HG03521 (cell line): ENCODE measurements at regions not wholly inside any gene's neighbourhood (a gene's known extent, or its start where the extent isn't known, plus 50 kb on each side); places are given as distances from the start of the nearest gene placed in this dataset.

Experiments
- ATAC-seq: cut with Tn5 transposase; IDR thresholded peaks from one replicate; pipeline ENCODE4 v1.9.1; 2021; ENCODE audit warnings: mild to moderate bottlenecking, moderate library complexity; ENCODE audit not compliant: unreplicated experiment

DNA sequence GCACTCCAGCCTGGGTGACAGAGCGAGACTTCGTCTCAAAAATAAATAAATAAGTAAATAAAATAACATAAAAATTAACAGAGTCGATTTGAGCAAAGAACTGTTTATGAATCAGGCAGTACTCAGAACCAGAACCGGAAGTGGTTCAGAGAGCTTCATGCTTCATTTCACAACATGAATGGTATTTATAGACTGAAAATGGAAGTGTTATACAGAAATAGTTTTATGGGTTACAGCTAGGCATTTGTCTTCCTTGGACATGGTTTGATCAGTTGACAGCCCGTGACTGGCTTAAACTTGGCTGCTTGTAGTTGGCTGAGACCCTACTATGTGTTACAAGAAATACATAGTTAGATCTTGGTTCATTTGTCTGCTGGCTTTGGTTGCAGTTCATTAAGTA lies 216.0 kb upstream of the MCTP2 start:
- no peak for ATAC-seq

DNA sequence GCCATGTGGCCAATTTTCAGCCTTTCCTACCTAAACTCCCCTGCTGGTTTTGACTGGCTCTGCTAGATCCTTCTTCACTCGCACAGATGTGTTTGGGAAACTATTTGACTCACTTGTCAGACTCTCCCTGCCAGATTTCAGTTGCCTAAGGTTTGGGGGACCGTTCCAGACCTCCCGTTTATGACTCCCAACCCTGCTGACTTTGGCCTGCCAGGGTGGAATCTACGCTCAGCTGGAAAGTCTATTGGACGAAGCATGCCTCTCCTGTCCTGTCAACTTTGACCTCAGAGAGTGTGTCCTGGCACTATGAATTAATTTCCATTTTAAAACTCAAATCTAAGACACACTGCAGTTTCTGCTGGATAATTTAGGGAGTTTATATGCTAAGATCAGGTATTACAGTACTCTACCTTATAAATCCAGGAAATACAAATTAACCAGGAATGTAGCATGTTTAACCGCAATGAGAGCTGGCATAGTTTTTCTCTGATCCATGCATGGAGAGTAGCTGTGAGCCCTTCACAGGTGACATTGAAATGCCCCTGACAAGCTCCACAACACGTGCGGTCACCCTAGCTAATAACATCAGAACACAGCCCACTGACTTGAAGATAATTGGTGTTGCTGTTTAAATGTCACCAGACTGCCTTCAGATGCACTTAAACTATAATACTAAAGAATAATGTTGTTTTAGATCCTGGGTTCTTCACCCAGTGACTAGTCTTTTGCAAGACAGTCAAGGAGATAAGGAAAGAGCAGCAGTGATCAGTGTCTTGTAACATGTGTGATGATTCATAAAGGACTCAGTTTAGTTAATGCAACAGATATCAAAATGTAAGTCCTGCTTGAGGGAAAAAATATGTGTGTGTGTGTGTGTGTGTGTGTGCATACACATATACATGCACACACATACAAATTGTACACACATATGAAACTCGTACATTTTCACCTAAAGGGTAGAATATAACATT lies 223.0 kb upstream of the MCTP2 start:
- no peak for ATAC-seq

GRCh38 chr15:94004697-94005096 lies 226.7 kb upstream of the MCTP2 start:
- ATAC-seq = no peak

DNA sequence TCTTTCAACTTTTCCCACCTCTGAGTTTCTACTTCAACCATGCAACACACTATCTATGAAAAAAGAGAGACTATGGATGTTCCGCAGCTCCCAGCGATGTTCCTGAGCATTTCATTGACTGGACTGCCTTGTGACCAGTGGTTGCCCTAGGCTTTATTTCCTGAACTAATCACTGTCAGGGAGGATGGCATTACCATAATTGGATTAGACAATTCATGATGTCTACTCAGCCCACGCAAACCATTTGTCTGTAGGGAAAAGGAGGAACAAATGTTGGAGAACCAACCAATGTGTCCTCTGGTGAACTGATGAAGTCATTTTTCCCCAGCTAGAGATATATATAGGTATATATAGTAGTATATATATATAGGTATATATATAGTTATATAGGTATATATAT lies 229.3 kb upstream of the MCTP2 start:
- ATAC-seq = no peak

GRCh38 chr15:94001255-94001801 lies 230.0 kb upstream of the MCTP2 start:
- no peak for ATAC-seq

DNA sequence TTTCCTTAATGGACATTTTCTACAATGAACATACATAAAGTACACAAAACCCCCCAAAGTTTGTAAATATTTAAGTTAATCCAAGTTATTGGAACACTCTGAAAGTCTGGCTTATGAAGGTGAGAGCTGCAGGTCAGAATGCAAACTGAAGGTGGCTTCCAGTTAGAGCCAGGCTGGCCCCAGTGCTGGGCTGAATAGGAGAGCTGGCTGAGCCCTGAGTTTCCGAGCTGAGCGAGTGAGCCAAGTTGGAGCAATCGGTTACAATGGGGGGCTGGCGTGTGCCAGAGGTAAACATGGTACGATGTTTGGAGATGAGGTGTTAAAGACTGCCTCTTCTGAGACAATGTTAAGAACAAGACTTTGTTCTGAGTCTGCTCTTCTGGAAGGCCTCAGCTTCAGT lies 230.8 kb upstream of the MCTP2 start:
- ATAC-seq = no peak

DNA sequence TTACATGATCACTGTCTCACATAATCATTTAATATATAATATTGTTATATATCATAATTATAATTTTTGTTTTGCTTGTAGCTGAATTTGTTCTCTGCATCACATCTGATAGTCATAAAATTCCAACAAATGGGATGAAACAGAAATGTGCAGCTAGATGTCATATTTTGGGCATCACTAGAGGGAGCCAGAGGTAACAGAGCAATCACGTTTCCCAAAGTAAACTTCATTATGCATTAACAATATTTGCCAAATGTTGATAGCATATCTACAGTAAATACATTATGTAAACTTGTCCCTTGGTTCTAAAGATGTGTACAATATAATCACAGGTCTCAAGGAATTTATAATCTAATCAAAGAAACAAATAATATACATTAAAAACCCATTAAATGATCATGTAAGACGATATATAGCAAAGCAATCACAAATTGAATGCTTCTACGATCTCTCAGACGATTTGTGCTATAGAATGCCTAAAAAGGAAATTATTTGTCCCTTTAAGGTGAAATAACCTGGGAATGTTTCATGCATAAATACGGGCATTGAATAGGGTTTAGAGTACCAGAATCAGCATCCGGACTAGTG lies 234.2 kb upstream of the MCTP2 start:
- ATAC-seq = no peak

DNA sequence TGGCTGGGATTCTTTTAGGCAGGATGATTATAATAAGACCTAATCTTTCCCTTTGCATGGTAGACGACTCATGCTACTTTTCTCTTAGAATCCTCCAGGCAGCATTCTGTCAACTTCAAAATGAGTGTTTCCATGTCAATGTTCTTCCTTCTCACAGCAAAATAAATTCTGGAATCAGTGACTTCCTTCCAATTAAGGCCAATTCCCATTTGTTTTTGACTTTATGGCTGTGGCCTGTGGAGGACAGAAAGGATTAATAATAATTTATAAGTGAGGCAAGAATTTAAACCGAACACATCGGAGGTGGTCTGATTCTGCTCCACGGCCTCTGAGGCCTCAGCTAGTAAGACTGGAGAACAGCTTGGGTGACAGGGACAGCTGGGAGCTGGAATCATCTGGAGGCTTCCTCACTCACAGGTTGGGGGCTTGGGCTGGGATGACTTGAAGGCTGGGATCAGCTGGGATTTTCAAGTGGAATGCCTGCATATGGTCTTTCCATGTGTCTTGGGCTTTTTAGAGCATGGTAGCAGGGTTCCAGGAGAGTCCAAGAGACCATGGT lies 241.8 kb upstream of the MCTP2 start:
- no peak for ATAC-seq

DNA sequence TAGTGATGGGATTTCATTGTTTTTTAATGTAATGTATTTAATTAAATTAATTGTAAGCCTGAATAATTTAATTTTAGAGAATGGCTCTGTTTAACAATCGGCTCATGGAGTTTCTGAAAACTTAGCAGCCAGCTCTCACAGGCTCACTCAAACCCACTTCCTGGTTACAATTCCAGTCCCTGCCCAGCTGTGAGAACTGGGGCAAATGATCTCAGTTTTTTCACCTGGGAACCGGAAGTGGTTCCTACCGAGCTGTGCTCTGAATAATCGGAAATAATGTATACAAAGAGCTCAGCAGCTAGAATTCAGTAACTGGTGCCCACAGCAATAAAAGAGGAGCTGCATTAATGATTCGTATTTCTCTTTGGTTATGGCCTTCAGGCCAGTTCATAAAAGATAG lies 244.3 kb upstream of the MCTP2 start:
- no peak for ATAC-seq

DNA sequence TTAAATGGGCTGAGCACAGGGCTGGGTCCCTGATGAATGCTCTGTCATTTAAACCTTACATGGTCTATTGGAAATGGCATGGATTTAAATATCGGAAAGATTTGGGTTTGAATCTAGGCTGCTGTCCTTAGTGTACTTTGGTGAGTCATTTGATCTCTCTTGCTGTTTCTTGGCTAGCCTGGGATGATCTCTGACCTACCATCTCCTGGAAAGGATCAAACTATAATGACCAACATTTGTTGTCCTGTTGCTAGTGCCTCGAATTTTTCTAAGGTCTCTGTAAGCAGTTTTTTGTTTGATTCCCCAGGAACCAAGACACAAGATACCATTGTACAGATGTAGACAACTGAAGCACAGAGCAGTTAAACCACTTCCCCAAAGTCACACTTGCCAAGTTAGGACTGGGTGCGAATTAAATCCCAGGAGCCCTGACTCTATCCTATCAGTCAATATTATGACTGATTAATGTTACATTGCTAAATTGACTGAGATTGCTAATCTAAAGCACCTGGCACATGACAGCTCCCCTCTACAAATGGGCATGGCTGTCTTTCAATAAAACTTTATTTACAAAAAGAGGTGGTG lies 244.9 kb upstream of the MCTP2 start:
- no peak for ATAC-seq

- no peak for ATAC-seq
Observed at GRCh38 chr15:93985925-93986324, 245.4 kb upstream of the MCTP2 start.

DNA sequence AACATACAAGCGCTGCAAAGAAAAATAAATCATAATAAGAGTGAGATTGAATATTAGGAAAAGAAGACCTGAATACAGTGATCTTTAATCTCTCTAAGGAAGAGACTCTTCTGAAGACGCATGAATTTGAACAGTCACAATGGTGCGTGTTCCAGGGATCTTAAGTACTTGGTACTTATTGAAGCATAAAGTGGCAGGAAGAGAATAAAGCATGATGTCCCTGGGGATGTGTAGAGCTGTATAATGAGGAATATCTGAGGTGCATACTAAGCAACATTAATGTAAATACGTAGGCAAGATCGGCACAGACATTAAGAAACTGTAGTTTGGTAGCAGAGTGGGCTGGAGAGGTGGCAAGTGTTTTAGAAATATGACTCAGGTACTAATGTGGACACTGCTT lies 246.2 kb upstream of the MCTP2 start:
- no peak for ATAC-seq

DNA sequence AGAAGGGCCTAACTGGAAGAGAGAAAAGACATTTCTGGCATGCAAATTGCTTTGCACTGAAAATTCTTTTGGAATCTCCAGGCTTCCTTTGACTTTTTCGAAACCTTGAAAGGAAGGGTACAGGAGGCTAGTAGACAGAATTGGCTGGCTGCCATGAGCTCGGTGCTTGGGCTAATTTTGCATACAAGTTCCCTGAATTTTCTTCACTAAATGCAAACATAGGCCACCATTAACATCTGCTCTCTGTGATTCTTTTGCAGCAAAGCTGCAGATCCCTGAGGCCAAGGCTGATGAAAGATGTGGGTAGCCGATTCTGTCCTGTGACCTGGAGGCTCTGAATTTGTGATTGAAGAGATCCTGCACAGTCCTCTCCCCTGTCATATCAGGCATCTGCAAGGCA lies 247.8 kb upstream of the MCTP2 start:
- no peak for ATAC-seq

GRCh38 chr15:93982226-93982727 lies 249.1 kb upstream of the MCTP2 start:
- no peak for ATAC-seq

GRCh38 chr15:93981706-93982105 lies 249.7 kb upstream of the MCTP2 start:
- no peak for ATAC-seq

- ATAC-seq = no peak
Observed at GRCh38 chr15:93980261-93980911, 251.0 kb upstream of the MCTP2 start.

DNA sequence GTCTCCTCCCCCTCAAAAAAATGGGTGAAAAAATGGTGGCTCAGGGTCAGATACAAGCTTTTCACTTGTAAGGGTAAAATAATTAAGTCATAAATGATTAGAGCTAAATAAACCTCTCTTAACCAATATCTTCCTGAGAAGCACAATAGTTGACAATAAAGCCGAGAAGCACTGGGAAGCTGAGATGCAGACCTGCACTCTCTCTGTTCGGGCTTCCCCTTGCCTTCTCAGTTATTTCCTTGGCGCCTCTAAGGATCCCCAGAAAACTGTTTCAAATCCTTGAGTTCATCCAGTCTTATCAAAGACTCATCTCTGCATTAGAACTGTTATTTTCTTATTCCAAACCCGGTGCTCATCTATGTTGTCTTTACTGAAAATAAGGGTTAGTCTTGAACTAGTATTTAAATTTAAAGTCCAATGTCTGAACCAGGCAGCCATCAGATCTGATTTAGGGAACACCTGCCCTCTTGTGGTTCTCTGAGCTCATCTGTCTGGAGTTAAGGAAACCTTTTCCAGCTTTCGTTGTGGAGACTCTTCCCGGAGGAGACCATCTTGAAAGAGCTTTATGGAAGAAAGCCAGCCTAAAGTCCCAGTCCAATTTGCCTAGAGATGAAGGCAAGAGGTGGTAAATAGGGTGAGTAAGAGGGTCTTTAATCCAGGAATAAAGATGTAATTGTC lies 256.4 kb upstream of the MCTP2 start:
- no peak for ATAC-seq

DNA sequence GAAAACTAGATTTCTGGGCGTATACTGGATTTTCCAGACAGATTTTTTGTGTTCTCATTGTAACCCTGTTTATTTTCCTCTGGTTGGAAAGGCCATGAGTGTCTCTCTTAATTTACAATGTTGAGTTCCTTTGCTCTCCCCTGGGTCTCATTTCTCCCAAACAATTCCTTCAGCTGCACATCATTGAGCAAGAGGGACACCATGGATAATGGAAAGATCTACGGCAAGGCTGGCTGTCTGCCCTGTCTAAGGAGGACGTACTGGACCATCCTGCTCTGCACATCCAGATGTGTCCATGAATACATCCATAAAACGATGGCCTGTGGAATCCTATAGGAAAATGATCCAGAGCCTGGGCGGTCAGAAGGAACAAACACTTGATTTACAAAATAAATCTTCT lies 258.1 kb upstream of the MCTP2 start:
- no peak for ATAC-seq

- ATAC-seq = no peak
Observed at GRCh38 chr15:93968773-93969172, 262.6 kb upstream of the MCTP2 start.

DNA sequence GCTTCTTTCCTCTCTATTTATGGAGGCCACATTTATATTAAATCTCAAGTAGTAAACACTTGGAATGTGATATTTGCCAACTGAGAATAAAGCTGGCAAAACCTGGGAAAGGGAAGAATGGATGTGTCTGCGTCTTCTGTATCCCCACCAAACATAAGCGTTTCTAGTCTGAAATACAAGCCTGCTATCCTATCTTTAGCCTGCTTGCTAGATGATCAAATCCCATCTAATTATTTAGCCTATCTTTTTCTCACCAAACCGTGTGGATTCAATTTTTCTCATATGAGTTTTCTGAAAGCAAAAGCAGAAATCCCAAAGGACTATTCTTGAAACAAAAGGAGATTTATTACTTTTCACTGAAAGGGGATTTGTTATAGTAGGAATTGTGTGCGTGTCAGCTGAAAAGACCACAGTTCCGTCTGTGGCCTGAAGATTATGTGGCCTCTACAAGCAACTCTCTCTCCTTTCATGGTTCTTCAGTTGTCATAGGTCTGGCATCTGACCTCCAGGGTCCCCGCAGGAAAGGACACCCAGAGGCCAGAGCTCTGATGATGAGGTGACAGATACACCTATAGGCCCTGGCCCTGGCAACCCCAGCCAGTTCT lies 266.0 kb upstream of the MCTP2 start:
- no peak for ATAC-seq
